Natural killer cell (primary cell): ENCODE measurements at regions not wholly inside any gene's neighbourhood (a gene's known extent, or its start where the extent isn't known, plus 50 kb on each side); places are given as distances from the start of the nearest gene placed in this dataset.
"Not testable (repeated sequence)": the region's sequence is repeated elsewhere in the genome, so short reads cannot be mapped to it uniquely, and the experiment has no call there.

ENCODE experiments used
- ATAC-seq, 3 donors: fragments of 150-1000 bp in 2 of 3; fragments of 200-7000 bp in 1 of 3; cut with Tn5 transposase; 1 replicate in 1 of 3; 2 replicates in 2 of 3; pipeline ENCODE4 v1.10.0; 2021; ENCODE audit warnings: mild to moderate bottlenecking in 2 of 3, moderate library complexity in 2 of 3
- DNase-seq, 2 donors: peaks; one replicate each; pipeline versions ENCODE4 v3.0.0 to v3.0.0-alpha.2; 2013 to 2021; ENCODE audit warnings: mixed read lengths in 1 of 2
- H3K27ac ChIP-seq: one replicate; pipeline ENCODE4 v1.5.1; 2013; ENCODE audit warnings: mild to moderate bottlenecking, low read length
- H3K27me3 ChIP-seq: one replicate; pipeline ENCODE4 v1.6.1; 2013; ENCODE audit warnings: low read length; ENCODE audit not compliant: control insufficient read depth, insufficient read depth
- H3K36me3 ChIP-seq: one replicate; pipeline ENCODE4 v1.6.1; 2013; ENCODE audit warnings: low read length; ENCODE audit not compliant: control insufficient read depth, insufficient read depth
- H3K4me1 ChIP-seq: one replicate; pipeline ENCODE4 v1.6.1; 2013; ENCODE audit warnings: low read length; ENCODE audit not compliant: control insufficient read depth, insufficient read depth
- H3K4me3 ChIP-seq: one replicate; pipeline ENCODE4 v1.5.1; 2013; ENCODE audit warnings: low read length
- H3K9me3 ChIP-seq: one replicate; pipeline ENCODE4 v1.6.1; 2013; ENCODE audit warnings: low read length; ENCODE audit not compliant: control insufficient read depth, insufficient read depth
- H3K27ac Mint-ChIP-seq, 2 donors: one replicate each; pipeline ENCODE4 v1.8.0; 2022; ENCODE audit warnings: mild to moderate bottlenecking in 2 of 2, mixed read lengths in 2 of 2, moderate library complexity in 1 of 2
- H3K27me3 Mint-ChIP-seq, 2 donors: one replicate each; pipeline ENCODE4 v1.8.0; 2022; ENCODE audit warnings: low read depth in 2 of 2, mixed read lengths in 2 of 2
- H3K36me3 Mint-ChIP-seq: one replicate; pipeline ENCODE4 v1.8.0; 2022; ENCODE audit warnings: mixed read lengths
- H3K4me1 Mint-ChIP-seq, 2 donors: one replicate each; pipeline ENCODE4 v1.8.0; 2022; ENCODE audit warnings: mixed read lengths in 2 of 2
- H3K4me3 Mint-ChIP-seq: one replicate; pipeline ENCODE4 v1.8.0; 2022; ENCODE audit warnings: mild to moderate bottlenecking, moderate library complexity, mixed read lengths
- H3K9me3 Mint-ChIP-seq, 2 donors: one replicate each; pipeline ENCODE4 v1.8.0; 2022; ENCODE audit warnings: mixed read lengths in 2 of 2
- CTCF ChIP-seq: fragments of 200-600 bp; IDR thresholded peaks from one replicate; pipeline ENCODE4 v1.8.0; 2022; ENCODE audit warnings: antibody characterized with exemption
- WGBS: methylation state at CpG from one replicate; pipeline ENCODE4 v1.1.7; 2013; ENCODE audit warnings: missing lambda C conversion rate; ENCODE audit not compliant: insufficient coverage; 5-methylcytosine and 5-hydroxymethylcytosine counted together
- intact Hi-C: fragments of 100-400 bp; cut with micrococcal nuclease; formaldehyde crosslinking; loops from one replicate; pipeline ENCODE4 v1.14.2; 2022

- Mint-ChIP-seq H3K27me3 (no peaks in the 10 kb centered on the region), H3K4me3 (no peak overlapping the region), H3K9me3 (peaks cover 5 to 6% of the 10 kb centered on the region in 2 donors), H3K36me3 (no peaks in the 10 kb centered on the region), H3K4me1 (no peaks in the 10 kb centered on the region), H3K27ac (no peak overlapping the region)
- Histone ChIP-seq H3K27ac (no peak overlapping the region), H3K4me1 (no peaks in the 10 kb centered on the region), H3K27me3 (no peaks in the 10 kb centered on the region), H3K36me3 (no peaks in the 10 kb centered on the region), H3K4me3 (no peak overlapping the region), H3K9me3 (no peaks in the 10 kb centered on the region)
- no peak for DNase-seq
- TF ChIP-seq CTCF = no peak
- no peak for ATAC-seq
- WGBS = 80% methylated on average over 1 of the region's 1 CpG
- intact Hi-C loops = no loop called here
Observed at GRCh38 chr4:141560056-141560455, 76.3 kb upstream of the IL15 start.

- ATAC-seq (no peak), DNase-seq (no peak)
- H3K27me3 ChIP-seq = no peaks in the 10 kb centered on the region
- peaks cover 2% of the 10 kb centered on the region in 2 donors for H3K9me3 Mint-ChIP-seq
- no peak for TF ChIP-seq CTCF
- H3K4me1 Mint-ChIP-seq = no peaks in the 10 kb centered on the region
- no peak overlapping the region for H3K4me3 Mint-ChIP-seq
- no peaks in the 10 kb centered on the region for H3K27me3 Mint-ChIP-seq
- H3K36me3 ChIP-seq = no peaks in the 10 kb centered on the region
- no peaks in the 10 kb centered on the region for H3K4me1 ChIP-seq
- no peak overlapping the region for H3K27ac ChIP-seq
- H3K36me3 Mint-ChIP-seq = no peaks in the 10 kb centered on the region
- no peak overlapping the region for H3K4me3 ChIP-seq
- no peak overlapping the region for H3K27ac Mint-ChIP-seq
- H3K9me3 ChIP-seq = no peaks in the 10 kb centered on the region
- 89% methylated on average over 1 of the region's 2 CpGs for WGBS
- intact Hi-C loops = no loop called here
Observed at GRCh38 chr4:141562649-141563048, 73.7 kb upstream of the IL15 start.

GRCh38 chr4:141563723-141564122, 72.7 kb upstream of the IL15 start:
- Mint-ChIP-seq H3K27ac (no peak overlapping the region), H3K27me3 (no peaks in the 10 kb centered on the region), H3K4me3 (no peak overlapping the region), H3K36me3 (no peaks in the 10 kb centered on the region), H3K4me1 (no peaks in the 10 kb centered on the region), H3K9me3 (peaks cover under 1 to 2% of the 10 kb centered on the region in 2 donors)
- H3K9me3 ChIP-seq = no peaks in the 10 kb centered on the region
- H3K36me3 ChIP-seq = no peaks in the 10 kb centered on the region
- intact Hi-C loops = no loop called here
- ATAC-seq (no peak), DNase-seq (no peak)
- H3K4me1 ChIP-seq = no peaks in the 10 kb centered on the region
- no peak for TF ChIP-seq CTCF
- H3K4me3 ChIP-seq = no peak overlapping the region
- no peak overlapping the region for H3K27ac ChIP-seq
- H3K27me3 ChIP-seq = no peaks in the 10 kb centered on the region

- H3K36me3 Mint-ChIP-seq, H3K27ac Mint-ChIP-seq, ATAC-seq, H3K4me1 Mint-ChIP-seq, H3K4me3 ChIP-seq, H3K27me3 Mint-ChIP-seq, H3K36me3 ChIP-seq, H3K9me3 ChIP-seq, H3K9me3 Mint-ChIP-seq, H3K27ac ChIP-seq, H3K27me3 ChIP-seq, DNase-seq, intact Hi-C loops, H3K4me3 Mint-ChIP-seq, H3K4me1 ChIP-seq: not testable (repeated sequence)
- 89% methylated on average over 13 of the region's 15 CpGs for WGBS
Observed at GRCh38 chr4:141564961-141565360, 71.4 kb upstream of the IL15 start.
